ENCODE measurements at regions not wholly inside any gene's neighbourhood (a gene's known extent, or its start where the extent isn't known, plus 50 kb on each side); places are given as distances from the start of the nearest gene placed in this dataset.
"Not testable (repeated sequence)": the region's sequence is repeated elsewhere in the genome, so short reads cannot be mapped to it uniquely, and the experiment has no call there.

GRCh38 chr3:17823036-17823435, 80.6 kb upstream of the TBC1D5 start:
- TF ChIP-seq EZH2phosphoT487 (IDR thresholded peaks at IDR 0.05; ENCODE audit: borderline replicate concordance, low read length) = no peak
- no peak for TF ChIP-seq CTCF (IDR thresholded peaks at IDR 0.05; ENCODE audit: low read depth, low read length, poor library complexity, severe bottlenecking)
- Histone ChIP-seq H4K20me1 (ENCODE audit: control insufficient read depth, insufficient read depth, low read depth, low read length) (no peaks in the 10 kb centered on the region), H3K27me3 (ENCODE audit: control insufficient read depth, low read length) (no peaks in the 10 kb centered on the region), H3F3A (ENCODE audit: control insufficient read depth, insufficient read depth) (no peaks in the 10 kb centered on the region), H3K9me3 (ENCODE audit: control insufficient read depth, insufficient read depth, low read length) (no peaks in the 10 kb centered on the region), H3K9me2 (replicated peaks; ENCODE audit: control insufficient read depth, low read length) (no peaks in the 10 kb centered on the region), H3K4me1 (ENCODE audit: control insufficient read depth, low read length) (no peaks in the 10 kb centered on the region), H3K27ac (ENCODE audit: low read depth, low read length) (no peak overlapping the region), H3K36me3 (ENCODE audit: control insufficient read depth, low read length) (no peaks in the 10 kb centered on the region), H3K4me3 (ENCODE audit: low read length) (no peak overlapping the region), H3K79me2 (ENCODE audit: control insufficient read depth, low read length) (no peaks in the 10 kb centered on the region), H3K4me2 (ENCODE audit: low read length) (no peak overlapping the region)

- TF ChIP-seq CTCF (IDR thresholded peaks at IDR 0.05; ENCODE audit: low read depth, low read length, poor library complexity, severe bottlenecking) = no peak
- no peak for TF ChIP-seq EZH2phosphoT487 (IDR thresholded peaks at IDR 0.05; ENCODE audit: borderline replicate concordance, low read length)
- no peaks in the 10 kb centered on the region for H3K4me1 ChIP-seq (ENCODE audit: control insufficient read depth, low read length)
Measured at GRCh38 chr3:17820704-17821103, 78.3 kb upstream of the TBC1D5 start.

GRCh38 chr3:17820275-17820674, 77.8 kb upstream of the TBC1D5 start:
- Histone ChIP-seq H3K27me3 (ENCODE audit: control insufficient read depth, low read length) (no peaks in the 10 kb centered on the region), H3K4me2 (ENCODE audit: low read length) (no peak overlapping the region), H3K4me3 (ENCODE audit: low read length) (no peak overlapping the region), H3F3A (ENCODE audit: control insufficient read depth, insufficient read depth) (no peaks in the 10 kb centered on the region), H3K27ac (ENCODE audit: low read depth, low read length) (no peak overlapping the region), H4K20me1 (ENCODE audit: control insufficient read depth, insufficient read depth, low read depth, low read length) (no peaks in the 10 kb centered on the region), H3K36me3 (ENCODE audit: control insufficient read depth, low read length) (no peaks in the 10 kb centered on the region), H3K9me3 (ENCODE audit: control insufficient read depth, insufficient read depth, low read length) (no peaks in the 10 kb centered on the region), H3K9me2 (replicated peaks; ENCODE audit: control insufficient read depth, low read length) (no peaks in the 10 kb centered on the region), H3K79me2 (ENCODE audit: control insufficient read depth, low read length) (no peaks in the 10 kb centered on the region), H3K4me1 (ENCODE audit: control insufficient read depth, low read length) (no peaks in the 10 kb centered on the region)
- TF ChIP-seq EZH2phosphoT487 (IDR thresholded peaks at IDR 0.05; ENCODE audit: borderline replicate concordance, low read length) (no peak), CTCF (IDR thresholded peaks at IDR 0.05; ENCODE audit: low read depth, low read length, poor library complexity, severe bottlenecking) (no peak)

More at GRCh38 chr3:17820704-17821103, 78.3 kb upstream of the TBC1D5 start:
- H3K27ac ChIP-seq (ENCODE audit: low read depth, low read length) = no peak overlapping the region
- H3K27me3 ChIP-seq (ENCODE audit: control insufficient read depth, low read length) = no peaks in the 10 kb centered on the region
- H4K20me1 ChIP-seq (ENCODE audit: control insufficient read depth, insufficient read depth, low read depth, low read length) = no peaks in the 10 kb centered on the region
- no peaks in the 10 kb centered on the region for H3K9me2 ChIP-seq (replicated peaks; ENCODE audit: control insufficient read depth, low read length)
- no peaks in the 10 kb centered on the region for H3K36me3 ChIP-seq (ENCODE audit: control insufficient read depth, low read length)
- H3K4me3 ChIP-seq (ENCODE audit: low read length) = no peak overlapping the region
- no peaks in the 10 kb centered on the region for H3K79me2 ChIP-seq (ENCODE audit: control insufficient read depth, low read length)
- no peaks in the 10 kb centered on the region for H3F3A ChIP-seq (ENCODE audit: control insufficient read depth, insufficient read depth)
- H3K4me2 ChIP-seq (ENCODE audit: low read length) = no peak overlapping the region
- H3K9me3 ChIP-seq (ENCODE audit: control insufficient read depth, insufficient read depth, low read length) = no peaks in the 10 kb centered on the region

GRCh38 chr3:17817973-17818372, 75.5 kb upstream of the TBC1D5 start:
- H3K4me1 ChIP-seq (ENCODE audit: control insufficient read depth, low read length); H3K27me3 ChIP-seq (ENCODE audit: control insufficient read depth, low read length); H3K27ac ChIP-seq (ENCODE audit: low read depth, low read length); H3K36me3 ChIP-seq (ENCODE audit: control insufficient read depth, low read length); H3K9me3 ChIP-seq (ENCODE audit: control insufficient read depth, insufficient read depth, low read length); H4K20me1 ChIP-seq (ENCODE audit: control insufficient read depth, insufficient read depth, low read depth, low read length); H3K79me2 ChIP-seq (ENCODE audit: control insufficient read depth, low read length); H3F3A ChIP-seq (ENCODE audit: control insufficient read depth, insufficient read depth); H3K4me2 ChIP-seq (ENCODE audit: low read length); H3K9me2 ChIP-seq (replicated peaks; ENCODE audit: control insufficient read depth, low read length); H3K4me3 ChIP-seq (ENCODE audit: low read length): not testable (repeated sequence)
